ENCODE measurements at regions not wholly inside any gene's neighbourhood (a gene's known extent, or its start where the extent isn't known, plus 50 kb on each side); places are given as distances from the start of the nearest gene placed in this dataset.

DNA sequence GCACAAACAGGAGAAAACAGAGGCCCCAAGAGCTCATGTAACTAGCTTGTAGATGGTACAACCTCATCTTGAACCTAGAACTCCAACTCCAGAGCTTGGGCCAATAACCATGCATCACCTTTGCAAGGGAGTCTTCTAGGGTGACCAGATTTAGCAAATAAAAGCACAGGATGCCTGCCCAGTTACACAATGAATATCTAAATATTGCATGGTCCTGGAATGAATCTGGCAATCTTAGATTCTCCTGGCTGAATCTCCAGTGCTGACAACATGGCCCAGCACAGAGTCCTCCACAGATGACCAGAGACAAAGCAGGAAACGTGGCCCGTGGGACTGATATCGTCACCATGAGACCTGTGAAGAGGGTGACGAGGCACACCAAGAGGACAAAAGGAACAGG is 494.1 kb downstream of the PREX1 start:
- TF ChIP-seq POLR2A (IDR thresholded peaks at IDR 0.05; ENCODE audit: low read depth, low read length) (no peak), POLR2AphosphoS5 (IDR thresholded peaks at IDR 0.05; ENCODE audit: low read depth, low read length) (no peak), POU2F2 (IDR thresholded peaks at IDR 0.05; ENCODE audit: low read depth, low read length) (no peak), PAX5 (IDR thresholded peaks at IDR 0.05; ENCODE audit: insufficient read depth, low read length, severe bottlenecking) (no peak), SPI1 (IDR thresholded peaks at IDR 0.05; ENCODE audit: low read depth, low read length) (no peak)
